Endothelial cell (in vitro differentiated cells): ENCODE measurements at regions not wholly inside any gene's neighbourhood (a gene's known extent, or its start where the extent isn't known, plus 50 kb on each side); places are given as distances from the start of the nearest gene placed in this dataset.

Experiments
- DNase-seq: peaks from one replicate; pipeline ENCODE4 v3.0.0; 2021; ENCODE audit warnings: low spot score
- H3K27ac Mint-ChIP-seq: one replicate; pipeline ENCODE4 v1.8.0; 2021; ENCODE audit warnings: mixed read lengths, inconsistent platforms; ENCODE audit not compliant: unreplicated experiment
- H3K27me3 Mint-ChIP-seq: one replicate; pipeline ENCODE4 v1.8.0; 2021; ENCODE audit warnings: mild to moderate bottlenecking, moderate library complexity, mixed read lengths, inconsistent platforms; ENCODE audit not compliant: unreplicated experiment
- H3K36me3 Mint-ChIP-seq: one replicate; pipeline ENCODE4 v1.8.0; 2021; ENCODE audit warnings: mild to moderate bottlenecking, low read depth, mixed read lengths, inconsistent platforms; ENCODE audit not compliant: unreplicated experiment
- H3K4me1 Mint-ChIP-seq: one replicate; pipeline ENCODE4 v1.8.0; 2021; ENCODE audit warnings: mild to moderate bottlenecking, mixed read lengths, inconsistent platforms; ENCODE audit not compliant: unreplicated experiment
- H3K4me3 Mint-ChIP-seq: one replicate; pipeline ENCODE4 v1.8.0; 2021; ENCODE audit warnings: mild to moderate bottlenecking, mixed read lengths, inconsistent platforms; ENCODE audit not compliant: unreplicated experiment
- H3K9me3 Mint-ChIP-seq: one replicate; pipeline ENCODE4 v1.8.0; 2021; ENCODE audit warnings: mixed read lengths, inconsistent platforms; ENCODE audit not compliant: unreplicated experiment
- CTCF ChIP-seq: fragments of 200-600 bp; sonication (generic); IDR thresholded peaks from one replicate; pipeline ENCODE4 v1.5.0; 2021; ENCODE audit warnings: antibody characterized with exemption; ENCODE audit not compliant: unreplicated experiment

- no peaks in the 10 kb centered on the region for H3K27me3 Mint-ChIP-seq
- no peaks in the 10 kb centered on the region for H3K9me3 Mint-ChIP-seq
- TF ChIP-seq CTCF, result no peak
- H3K4me1 Mint-ChIP-seq, result no peaks in the 10 kb centered on the region
- H3K27ac Mint-ChIP-seq, result no peak overlapping the region
- H3K36me3 Mint-ChIP-seq, result no peaks in the 10 kb centered on the region
- DNase-seq, result no peak
- no peak overlapping the region for H3K4me3 Mint-ChIP-seq
Observed at GRCh38 chr17:14997290-14997689, 267.8 kb downstream of the PMP22 start.

- no peaks in the 10 kb centered on the region for H3K27me3 Mint-ChIP-seq
- no peak overlapping the region for H3K4me3 Mint-ChIP-seq
- H3K27ac Mint-ChIP-seq, result no peak overlapping the region
- no peaks in the 10 kb centered on the region for H3K36me3 Mint-ChIP-seq
- DNase-seq, result no peak
- H3K9me3 Mint-ChIP-seq, result no peaks in the 10 kb centered on the region
- TF ChIP-seq CTCF, result no peak
- H3K4me1 Mint-ChIP-seq, result no peaks in the 10 kb centered on the region
Observed at GRCh38 chr17:14986127-14986526, 279.0 kb downstream of the PMP22 start.

GRCh38 chr17:14972844-14973243, 292.3 kb downstream of the PMP22 start:
- H3K27ac Mint-ChIP-seq, result no peak overlapping the region
- peaks cover 8% of the 10 kb centered on the region for H3K36me3 Mint-ChIP-seq
- peaks cover 6% of the 10 kb centered on the region for H3K4me1 Mint-ChIP-seq
- DNase-seq, result no peak
- no peak for TF ChIP-seq CTCF
- no peaks in the 10 kb centered on the region for H3K9me3 Mint-ChIP-seq
- H3K27me3 Mint-ChIP-seq, result no peaks in the 10 kb centered on the region
- no peak overlapping the region for H3K4me3 Mint-ChIP-seq

GRCh38 chr17:14971054-14971453, 294.1 kb downstream of the PMP22 start:
- Mint-ChIP-seq H3K9me3 (no peaks in the 10 kb centered on the region), H3K27me3 (no peaks in the 10 kb centered on the region), H3K4me1 (peaks cover 6% of the 10 kb centered on the region), H3K4me3 (no peak overlapping the region), H3K36me3 (peaks cover 8% of the 10 kb centered on the region), H3K27ac (no peak overlapping the region)
- DNase-seq, result no peak
- no peak for TF ChIP-seq CTCF

GRCh38 chr17:14959106-14959648, 305.9 kb downstream of the PMP22 start:
- Mint-ChIP-seq H3K27ac (no peak overlapping the region), H3K9me3 (no peaks in the 10 kb centered on the region), H3K4me1 (no peaks in the 10 kb centered on the region), H3K27me3 (peaks cover 4% of the 10 kb centered on the region), H3K4me3 (no peak overlapping the region), H3K36me3 (no peaks in the 10 kb centered on the region)
- DNase-seq, result no peak
- TF ChIP-seq CTCF, result no peak
